HEK293 (cell line): ENCODE measurements at regions not wholly inside any gene's neighbourhood (a gene's known extent, or its start where the extent isn't known, plus 50 kb on each side); places are given as distances from the start of the nearest gene placed in this dataset.

Experiments
- ZNF112 ChIP-seq: fragments of 450-650 bp; formaldehyde crosslinking; IDR thresholded peaks from 2 replicates; pipeline ENCODE4 v1.5.0; 2017; ENCODE audit warnings: missing biosample characterization, missing genetic modification characterization
- ZNF121 ChIP-seq: fragments of 450-650 bp; formaldehyde crosslinking; IDR thresholded peaks from 2 replicates; pipeline ENCODE4 v1.5.1; 2016; ENCODE audit warnings: missing biosample characterization, missing genetic modification characterization
- ZNF138 ChIP-seq: fragments of 450-650 bp; formaldehyde crosslinking; IDR thresholded peaks from 2 replicates; pipeline ENCODE4 v1.5.1; 2016; ENCODE audit warnings: missing biosample characterization, missing genetic modification characterization, borderline replicate concordance

- TF ChIP-seq ZNF138 (tag by site-specific recombination): no peak
- no peak for TF ChIP-seq ZNF121 (tag by site-specific recombination)
- TF ChIP-seq ZNF112 (tag by site-specific recombination): no peak
Measured at GRCh38 chr2:12618576-12618975, 98.2 kb upstream of the TRIB2 start.
